ENCODE measurements at regions not wholly inside any gene's neighbourhood (a gene's known extent, or its start where the extent isn't known, plus 50 kb on each side); places are given as distances from the start of the nearest gene placed in this dataset.
"Not testable (repeated sequence)": the region's sequence is repeated elsewhere in the genome, so short reads cannot be mapped to it uniquely, and the experiment has no call there.

DNA sequence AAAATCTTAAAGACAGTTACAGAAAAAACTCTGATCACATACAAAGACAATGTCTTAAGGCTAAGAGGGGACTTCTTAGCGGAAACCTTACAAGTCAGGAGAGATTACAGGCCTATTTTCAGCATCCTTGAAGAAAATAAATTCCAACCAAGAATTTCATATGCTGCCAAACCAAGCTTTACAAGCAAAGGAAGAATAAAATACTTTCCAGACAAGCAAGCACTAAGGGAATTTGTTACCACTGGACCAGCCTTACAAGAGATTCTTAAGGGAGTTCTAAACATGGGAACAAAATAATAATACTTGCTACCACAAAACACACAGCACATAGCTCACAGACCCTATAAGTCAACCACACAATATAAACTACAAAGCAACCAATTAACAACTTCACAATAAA is 255.8 kb upstream of the ZFP42 start:
- intact Hi-C loops (cut with micrococcal nuclease), result no loop called here

DNA sequence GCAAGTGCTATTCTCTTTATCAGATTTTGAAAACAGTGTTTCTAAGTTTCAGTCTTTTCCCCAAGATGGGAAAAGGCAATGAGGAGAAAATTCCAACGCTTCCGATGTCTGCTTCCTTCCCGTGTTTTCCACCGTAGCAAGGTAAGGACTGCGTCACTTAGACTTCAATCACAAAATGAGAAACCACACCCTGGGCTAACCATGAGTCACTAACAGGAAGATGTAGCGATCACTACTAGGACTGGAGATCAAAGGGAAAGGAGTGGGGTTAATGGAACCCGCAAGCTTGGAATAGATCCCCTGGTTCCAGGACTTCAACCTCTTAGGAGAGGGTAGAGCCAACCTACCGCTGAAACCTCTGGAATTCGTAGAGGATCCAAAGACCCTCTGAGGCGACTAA is 250.7 kb upstream of the ZFP42 start:
- intact Hi-C loops (cut with micrococcal nuclease), result no loop called here

DNA sequence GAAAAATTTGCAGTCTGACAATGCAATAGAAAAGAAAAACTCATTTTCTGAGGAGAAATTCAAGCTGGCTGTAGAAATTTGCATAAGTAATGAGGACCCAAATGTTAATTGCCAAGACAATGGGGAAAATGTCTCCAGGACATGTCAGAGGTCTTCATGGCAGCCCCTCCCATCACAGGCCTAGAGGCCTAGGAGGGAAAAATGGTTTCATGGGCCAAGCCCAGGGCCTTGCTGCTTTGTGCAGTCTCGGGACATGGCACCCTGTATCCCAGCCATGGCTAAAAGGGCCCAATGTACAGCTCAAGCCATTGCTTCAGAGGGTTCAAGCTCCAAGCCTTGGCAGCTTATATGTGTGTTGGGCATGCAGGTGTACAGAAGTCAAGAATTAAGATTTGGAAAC is 244.9 kb upstream of the ZFP42 start:
- intact Hi-C loops (cut with micrococcal nuclease), result not testable (repeated sequence)

DNA sequence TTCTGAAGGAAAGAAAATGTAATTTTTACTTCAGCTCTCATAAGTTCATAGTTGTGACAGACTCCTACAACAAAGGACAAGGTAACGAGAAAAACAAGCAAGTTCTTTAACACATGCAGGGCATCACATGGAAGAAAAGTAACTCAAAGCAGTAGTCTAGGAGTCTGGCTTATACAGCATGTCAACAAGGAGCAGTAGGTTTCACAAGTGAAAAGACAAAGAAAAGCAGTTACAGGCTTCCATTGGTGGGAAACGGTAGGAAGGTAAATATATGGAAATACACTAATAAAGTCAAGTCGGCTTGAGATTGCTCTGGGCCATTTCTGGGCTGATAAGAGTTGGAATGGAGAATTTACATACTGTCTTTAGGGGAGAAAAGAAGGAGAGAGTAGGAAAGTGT is 228.4 kb upstream of the ZFP42 start:
- intact Hi-C loops (cut with micrococcal nuclease), result no loop called here

DNA sequence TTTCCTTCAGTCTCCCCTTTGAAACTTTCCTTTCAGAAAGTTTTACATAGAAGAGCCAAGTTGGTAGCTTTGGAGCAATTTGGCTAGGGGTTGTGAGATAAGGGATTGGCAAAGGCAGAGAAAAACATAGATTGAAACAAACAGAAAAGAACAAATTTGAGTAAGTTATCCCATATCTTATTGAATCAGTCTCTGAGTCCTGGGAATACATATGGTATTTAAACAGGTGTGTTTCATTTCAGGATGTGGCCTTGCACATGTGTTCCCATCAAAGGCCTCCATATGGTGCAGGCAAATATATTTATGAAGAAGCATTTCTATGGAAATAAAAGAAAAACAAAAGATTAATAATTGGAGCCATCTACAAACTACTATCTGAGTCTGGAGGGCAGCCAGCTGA is 227.9 kb upstream of the ZFP42 start:
- intact Hi-C loops (cut with micrococcal nuclease), result no loop called here

DNA sequence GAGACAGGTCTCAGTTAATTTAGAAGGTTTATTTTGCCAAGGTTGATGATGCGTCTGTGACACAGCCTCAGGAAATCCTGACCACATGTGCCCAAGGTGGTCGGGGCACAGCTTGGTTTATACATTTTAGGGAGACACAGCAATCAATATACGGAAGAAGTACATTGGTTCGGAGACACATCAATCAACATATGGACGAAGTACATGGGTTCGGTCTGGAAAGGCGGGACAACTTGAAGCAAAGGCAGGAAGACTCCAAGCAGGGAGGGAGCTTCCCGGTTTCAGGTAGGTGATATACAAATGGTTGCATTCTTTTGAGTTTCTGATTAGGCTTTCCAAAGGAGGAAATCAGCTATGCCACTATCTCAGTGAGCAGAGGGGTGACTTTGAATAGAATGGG is 225.2 kb upstream of the ZFP42 start:
- intact Hi-C loops (cut with micrococcal nuclease), result no loop called here

DNA sequence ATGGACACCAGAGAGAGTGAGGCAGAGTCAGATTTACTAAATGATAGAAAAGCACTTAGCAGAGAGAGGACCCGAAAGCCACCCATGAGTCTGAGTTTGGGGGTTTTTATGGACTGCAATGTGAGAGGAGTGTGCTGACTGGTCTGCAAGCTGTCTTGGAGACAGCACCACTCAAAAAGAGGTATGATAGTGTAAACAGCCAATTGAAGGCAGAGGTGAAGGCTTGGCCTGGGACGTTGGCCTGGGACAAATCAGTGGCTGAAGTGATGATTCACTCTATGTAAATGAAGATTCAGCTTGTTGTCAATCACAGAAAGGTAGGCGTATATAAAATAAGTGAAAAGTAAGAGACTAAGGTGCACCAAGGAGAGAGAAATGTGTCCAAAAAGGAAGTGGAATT is 217.6 kb upstream of the ZFP42 start:
- intact Hi-C loops (cut with micrococcal nuclease), result no loop called here

DNA sequence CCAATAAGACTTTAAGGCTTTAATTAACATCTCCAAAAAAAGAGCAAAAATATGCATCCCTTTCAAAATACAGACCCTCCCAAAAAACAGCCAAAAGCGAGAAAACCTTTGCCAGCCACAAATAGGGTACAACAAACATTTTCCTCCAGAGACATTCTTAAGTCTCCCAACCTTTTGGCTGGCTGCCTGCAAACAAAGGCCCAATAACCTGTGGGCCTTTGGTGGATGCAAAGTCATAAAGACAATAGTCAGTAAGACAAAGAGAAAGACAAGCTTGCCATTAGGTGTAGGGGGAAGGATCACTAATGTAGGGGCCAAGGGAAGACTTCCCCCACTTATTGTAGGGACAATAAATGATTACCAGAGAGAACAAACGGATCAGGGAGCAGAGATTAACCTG is 215.5 kb upstream of the ZFP42 start:
- intact Hi-C loops (cut with micrococcal nuclease), result no loop called here

DNA sequence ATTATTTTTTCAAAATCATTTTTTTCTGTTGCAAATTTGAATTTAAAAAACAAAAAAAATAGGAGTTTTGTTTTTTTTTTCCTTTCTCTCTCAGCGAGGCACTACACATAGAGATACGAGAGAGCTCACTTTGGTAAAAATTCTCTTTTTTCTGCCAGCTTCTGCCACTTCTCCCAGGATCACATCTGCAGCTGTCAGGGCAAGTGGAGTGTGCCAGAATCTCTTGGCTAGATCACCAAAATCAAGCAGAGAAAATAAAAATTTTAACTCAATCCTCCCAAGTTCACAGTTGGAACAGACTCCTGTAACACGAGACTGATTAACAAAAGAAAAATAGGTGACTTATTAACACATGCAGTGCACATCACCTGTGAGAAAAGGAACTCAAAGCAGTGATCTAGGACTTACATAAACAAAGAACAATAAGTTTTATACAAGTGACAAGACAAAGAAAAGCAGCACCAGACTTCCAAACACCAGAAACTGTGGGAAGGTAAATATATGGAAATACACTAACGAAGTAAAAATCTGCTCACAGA is 213.2 kb upstream of the ZFP42 start:
- intact Hi-C loops (cut with micrococcal nuclease), result no loop called here

DNA sequence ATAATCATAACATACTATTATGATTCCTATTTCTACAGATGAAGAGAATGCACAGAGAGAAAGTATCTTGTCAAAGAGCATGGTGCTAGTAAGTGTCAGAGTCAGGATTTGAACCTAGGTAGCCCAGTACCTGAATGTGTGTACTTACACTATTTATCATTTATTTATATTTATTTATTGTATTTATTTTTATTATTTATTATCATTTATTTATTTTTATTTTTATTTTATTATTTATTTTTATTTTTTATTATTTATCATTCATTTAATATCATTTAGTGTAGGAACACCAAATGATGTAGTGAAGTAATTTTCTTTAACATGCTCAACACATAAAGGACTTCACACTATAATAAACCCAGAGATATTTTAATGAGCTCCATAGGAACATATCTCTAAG is 209.4 kb upstream of the ZFP42 start:
- intact Hi-C loops (cut with micrococcal nuclease), result no loop called here

DNA sequence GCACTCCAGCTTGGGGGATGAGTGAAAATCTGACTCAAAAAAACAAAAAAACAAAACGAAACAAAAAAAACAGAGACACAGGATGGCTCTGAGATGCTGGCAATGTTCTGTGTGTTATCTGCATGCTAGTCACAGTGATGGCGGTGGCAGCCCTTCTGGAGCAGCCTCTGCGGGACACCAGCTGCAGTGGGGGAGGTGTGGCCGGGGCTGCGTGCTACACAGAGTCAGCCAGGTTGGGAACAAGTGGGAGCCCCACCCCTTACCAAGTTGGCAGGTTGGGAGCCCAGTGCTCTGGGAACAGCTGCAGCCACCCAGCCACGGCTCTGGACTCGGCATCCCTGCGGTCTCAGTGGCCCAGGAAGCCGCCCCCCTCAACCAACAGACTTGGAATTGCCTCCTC is 206.5 kb upstream of the ZFP42 start:
- intact Hi-C loops (cut with micrococcal nuclease), result no loop called here

DNA sequence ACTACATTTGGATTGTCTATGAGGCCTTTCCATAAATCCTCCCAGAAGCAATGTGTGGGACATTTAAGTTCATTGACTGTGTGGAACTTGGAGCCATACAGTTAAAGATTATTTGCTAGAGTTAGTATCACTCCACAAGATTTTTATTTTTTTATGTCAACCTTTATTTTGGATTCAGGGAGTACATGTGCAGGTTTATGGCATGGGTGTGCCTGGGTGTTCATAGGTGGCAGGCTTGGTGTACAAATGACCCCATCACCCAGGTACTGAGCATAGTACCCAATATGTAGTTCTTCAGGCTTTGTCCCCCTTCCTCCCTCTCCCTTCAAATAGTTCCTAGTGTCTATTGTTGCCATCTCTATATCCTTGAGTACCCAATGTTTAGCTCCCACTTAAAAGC is 199.8 kb upstream of the ZFP42 start:
- intact Hi-C loops (cut with micrococcal nuclease), result no loop called here

DNA sequence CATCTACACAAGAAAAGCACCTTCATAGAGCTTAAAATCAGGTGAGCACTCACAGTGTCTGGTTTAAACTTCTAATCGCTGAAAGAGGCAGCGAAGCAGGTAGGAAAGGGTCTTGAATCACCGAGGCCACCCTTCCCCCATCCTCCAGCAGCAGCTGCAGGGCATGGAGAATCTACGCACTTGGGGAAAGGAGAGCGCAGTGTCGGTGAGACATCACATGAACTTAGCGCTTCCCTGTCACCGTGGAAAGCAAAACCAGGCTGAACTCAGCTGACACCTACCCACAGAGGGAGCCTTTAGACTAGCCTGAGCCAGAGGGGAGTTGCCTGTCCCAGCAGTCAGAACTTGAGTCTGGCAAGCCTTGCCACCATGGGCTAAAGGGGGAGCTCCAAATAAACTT is 197.2 kb upstream of the ZFP42 start:
- intact Hi-C loops (cut with micrococcal nuclease), result no loop called here

DNA sequence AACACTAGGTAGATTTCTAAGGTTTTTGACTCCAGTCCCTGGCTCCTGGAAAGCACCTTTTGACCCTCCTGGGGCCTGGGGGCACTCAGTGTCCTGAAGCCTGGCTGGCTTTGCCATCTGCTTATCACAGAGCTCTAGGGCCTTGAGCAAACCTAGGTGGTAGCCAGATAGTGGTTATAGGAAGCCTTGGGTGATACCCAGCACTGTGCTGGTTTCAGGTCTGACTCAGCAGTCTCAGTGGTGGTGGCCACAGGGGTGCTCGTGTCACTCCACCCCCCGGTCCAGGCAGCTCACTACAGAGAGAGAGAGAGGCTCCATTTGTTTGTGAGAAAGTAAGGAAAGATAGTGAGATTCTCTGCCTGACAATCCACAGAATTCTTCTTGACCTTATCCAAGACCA is 195.8 kb upstream of the ZFP42 start:
- intact Hi-C loops (cut with micrococcal nuclease), result no loop called here

DNA sequence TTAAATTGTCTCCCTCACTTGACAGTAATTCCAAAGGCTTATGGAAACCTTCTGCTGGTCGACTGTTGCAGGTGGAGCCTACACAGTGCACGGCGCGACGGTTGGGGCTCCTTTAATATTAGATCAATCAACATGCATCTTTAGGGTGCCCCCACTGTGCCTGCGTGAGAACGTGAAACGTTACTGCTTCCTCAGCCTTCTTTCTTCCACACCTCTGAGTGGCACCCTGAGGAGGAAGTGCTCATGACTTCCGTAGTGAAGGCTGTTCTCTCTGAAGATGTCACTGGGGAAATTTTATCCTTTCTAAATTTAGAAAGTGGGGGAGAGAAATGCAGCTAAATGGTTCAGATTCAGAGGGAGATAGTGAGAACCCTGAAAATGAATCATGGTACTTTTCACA is 184.0 kb upstream of the ZFP42 start:
- intact Hi-C loops (cut with micrococcal nuclease), result no loop called here

DNA sequence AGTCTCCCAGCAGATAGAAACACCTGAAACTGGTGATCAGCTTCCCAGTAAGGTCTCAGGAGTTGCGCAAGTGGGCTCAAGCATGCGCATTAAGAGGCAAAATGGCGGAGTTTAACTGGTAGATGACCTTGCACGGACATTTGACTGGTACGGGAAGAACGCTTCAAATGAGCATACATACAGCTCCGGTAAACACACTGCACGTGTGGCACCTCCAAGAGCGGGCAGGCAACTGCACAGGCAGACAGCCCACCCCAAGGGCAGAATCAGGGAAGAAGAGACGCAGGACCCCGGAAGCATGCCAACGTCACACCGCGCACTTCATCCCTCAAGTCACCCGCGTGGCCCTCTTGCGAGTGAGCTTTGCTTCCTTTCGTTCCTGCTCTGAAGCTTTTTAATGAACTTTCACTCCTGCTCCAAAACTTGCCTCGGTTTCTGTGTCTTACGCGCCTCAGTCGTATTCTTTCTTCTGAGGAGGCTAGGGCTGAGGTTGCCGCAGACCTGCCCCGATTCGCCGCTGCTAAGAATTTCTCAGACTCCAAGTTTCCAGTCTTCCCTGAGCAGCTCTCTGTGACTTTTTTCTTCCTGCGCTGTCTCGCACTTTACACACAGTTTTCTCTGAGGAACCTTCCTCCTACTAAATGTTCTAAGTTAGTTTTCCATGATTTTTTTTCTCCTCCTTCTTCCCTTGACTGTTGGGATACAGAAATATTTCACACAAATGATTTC is 180.7 kb upstream of the ZFP42 start:
- intact Hi-C loops (cut with micrococcal nuclease), result no loop called here

DNA sequence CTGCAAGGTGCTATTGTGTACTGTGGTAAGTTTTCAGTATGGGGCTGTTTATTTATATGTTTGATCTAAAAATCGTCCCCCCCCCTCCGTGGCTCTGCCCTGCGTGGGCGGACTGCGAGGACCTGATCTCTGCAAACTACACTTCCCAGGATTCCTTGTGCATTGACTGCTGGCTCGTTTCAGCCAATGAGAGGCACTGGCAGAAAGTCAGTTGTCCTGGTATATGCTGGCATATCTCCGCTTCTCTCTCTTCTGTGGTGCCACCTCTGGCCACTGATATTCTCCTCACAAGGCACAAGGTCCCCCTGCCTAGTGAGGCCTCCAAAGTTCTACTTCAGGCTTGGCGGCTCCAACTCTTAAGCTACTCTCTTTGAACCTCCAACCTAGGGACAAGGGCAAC is 168.8 kb upstream of the ZFP42 start:
- intact Hi-C loops (cut with micrococcal nuclease), result no loop called here

DNA sequence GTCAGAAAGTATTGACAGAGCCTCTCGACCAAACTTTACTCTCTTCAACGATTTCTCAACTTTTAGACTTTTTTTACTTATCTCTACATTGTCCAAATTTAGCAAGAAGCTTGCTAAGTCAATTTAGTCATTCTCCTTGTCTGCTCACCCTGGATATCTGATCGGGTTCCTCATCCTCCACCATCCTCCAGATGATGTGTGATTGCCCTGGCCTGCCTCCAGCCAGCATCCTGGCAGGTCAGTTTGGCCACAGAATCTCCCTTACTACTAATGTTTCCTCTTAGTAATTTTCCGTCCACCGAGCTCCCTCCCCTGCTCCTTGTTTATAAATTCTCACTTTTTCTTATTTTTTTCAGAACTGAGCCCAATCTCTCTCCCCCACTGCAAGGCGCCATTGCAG is 167.9 kb upstream of the ZFP42 start:
- intact Hi-C loops (cut with micrococcal nuclease), result no loop called here

DNA sequence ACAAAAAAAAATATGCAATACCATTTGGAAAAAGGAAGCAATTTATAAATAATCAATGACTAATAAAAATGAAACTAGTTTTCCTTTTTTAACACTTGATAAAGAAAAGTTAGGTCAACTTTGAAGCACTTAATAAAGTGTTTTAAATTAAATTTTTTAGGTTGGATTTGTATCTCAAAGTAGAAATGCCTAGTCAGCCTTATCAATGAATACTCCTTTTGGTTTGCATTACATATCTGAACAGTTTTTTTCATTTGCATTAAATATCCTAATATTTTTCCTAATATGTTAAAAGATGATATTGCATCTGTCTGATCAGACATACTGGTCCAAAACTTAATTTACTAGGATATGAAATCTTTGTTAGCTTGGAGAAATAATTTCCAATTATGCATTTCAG is 155.8 kb upstream of the ZFP42 start:
- intact Hi-C loops (cut with micrococcal nuclease), result no loop called here

DNA sequence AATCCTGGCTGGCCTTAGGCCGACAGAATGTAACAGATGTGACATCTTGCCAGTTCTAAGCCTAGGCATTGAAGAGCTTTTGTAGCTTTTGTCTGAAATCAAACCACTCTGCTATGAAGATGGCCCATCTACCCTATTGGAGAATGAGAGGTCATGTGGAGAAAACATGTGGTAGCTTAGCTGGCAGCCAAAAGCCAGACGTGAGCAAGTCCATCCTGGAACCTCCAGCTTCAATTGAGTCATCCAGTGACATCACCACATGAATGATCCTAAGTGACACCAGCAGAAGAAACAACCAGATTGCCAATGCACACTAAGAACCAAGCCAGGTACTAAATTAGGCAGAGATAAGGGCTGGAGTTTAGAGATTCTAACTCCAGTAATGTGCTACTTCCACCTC is 154.8 kb upstream of the ZFP42 start:
- intact Hi-C loops (cut with micrococcal nuclease), result no loop called here

DNA sequence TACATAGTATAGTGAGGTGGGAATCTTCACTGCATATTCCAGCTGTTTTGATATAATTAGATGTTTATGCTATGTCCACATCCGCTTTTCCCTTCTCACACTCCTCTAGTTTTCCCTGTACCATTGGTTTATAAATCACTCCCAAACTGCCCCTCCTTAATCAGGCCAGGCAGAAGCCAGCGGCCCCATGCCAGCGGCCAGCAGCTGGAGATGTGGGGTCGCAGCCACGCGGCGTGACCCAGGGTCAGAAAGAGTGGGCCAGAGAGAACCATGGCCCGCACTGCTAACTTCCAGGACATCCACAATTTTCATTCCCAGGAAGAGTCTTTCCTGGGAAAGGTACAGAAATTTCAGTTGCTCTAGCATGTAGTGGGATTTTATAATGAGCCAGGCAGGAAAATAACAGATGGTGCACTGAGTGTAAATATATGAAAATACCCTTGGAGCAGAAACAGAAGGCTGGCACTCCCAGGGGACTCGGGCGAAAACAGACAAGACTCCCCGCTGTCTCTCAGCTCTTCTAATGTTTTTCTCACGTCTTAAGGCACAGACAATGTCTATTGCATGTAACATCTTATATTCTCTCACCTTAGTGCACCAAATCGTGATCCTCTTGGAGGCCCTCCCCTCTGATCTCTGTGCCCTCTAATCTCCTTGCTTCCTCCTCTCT is 145.9 kb upstream of the ZFP42 start:
- intact Hi-C loops (cut with micrococcal nuclease), result no loop called here

DNA sequence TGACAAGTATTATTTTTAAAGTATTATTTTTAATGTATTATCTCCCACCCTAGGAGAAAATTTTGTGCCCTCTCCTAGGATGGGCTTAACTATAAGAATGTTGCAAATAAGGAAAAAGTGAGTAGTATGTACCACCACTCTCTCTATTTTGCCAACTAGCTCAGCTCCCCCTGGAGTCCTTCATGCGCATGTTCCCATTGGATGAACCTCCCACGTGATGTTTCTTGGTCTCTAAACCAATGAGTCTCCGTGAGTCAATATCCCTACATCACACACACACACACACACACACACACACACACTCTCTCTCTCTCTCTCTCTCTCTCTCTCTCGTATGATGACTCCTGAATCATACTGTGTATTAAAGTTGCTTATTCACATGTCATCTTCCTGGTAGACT is 129.7 kb upstream of the ZFP42 start:
- intact Hi-C loops (cut with micrococcal nuclease), result no loop called here

DNA sequence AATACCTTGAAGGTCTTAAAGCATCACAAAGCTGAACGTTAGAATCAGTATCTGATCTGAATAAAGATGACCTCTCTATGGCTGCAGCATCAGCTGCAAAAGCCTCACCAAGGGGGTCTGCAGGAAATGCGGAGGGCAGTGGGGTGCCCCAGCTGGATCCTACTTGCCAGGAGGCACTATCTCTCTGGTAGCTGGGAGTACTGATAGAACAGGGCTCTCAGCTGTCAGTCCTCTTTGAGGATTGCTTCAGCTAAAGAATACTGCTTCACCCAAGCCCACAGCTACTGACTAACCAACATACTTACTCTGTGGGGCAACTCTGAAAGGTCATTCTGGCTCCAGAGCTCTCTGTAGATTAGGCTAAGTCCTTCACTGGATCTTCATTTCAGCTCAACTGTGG is 112.5 kb upstream of the ZFP42 start:
- intact Hi-C loops (cut with micrococcal nuclease), result no loop called here

All from T-helper 1 cell treated with Interleukin-12 subunit alpha and Interleukin-12 subunit beta and Interleukin-4 antibody, amounts not matched to agents 30 ng/mL and 1 ng/mL, for 36 hours (primary cell).